Right cardiac atrium (tissue), 5 donors: ENCODE measurements at regions not wholly inside any gene's neighbourhood (a gene's known extent, or its start where the extent isn't known, plus 50 kb on each side); places are given as distances from the start of the nearest gene placed in this dataset.

Experiments used
- ATAC-seq, 2 donors: fragments of 200-7000 bp; cut with Tn5 transposase; one replicate each; pipeline versions ENCODE4 v1.8.0 to v1.9.1; 2020; ENCODE audit warnings: moderate library complexity in 2 of 2, mild to moderate bottlenecking in 1 of 2
- DNase-seq, 3 donors: peaks; one replicate each; pipeline ENCODE4 v3.0.0-alpha.2; 2020
- H3K27ac ChIP-seq: one replicate; pipeline ENCODE4 v1.5.1; 2013; ENCODE audit warnings: mild to moderate bottlenecking, low read length, control low read depth, moderate library complexity
- H3K27me3 ChIP-seq: one replicate; pipeline ENCODE4 v1.6.1; 2013; ENCODE audit not compliant: control insufficient read depth, insufficient read depth
- H3K4me1 ChIP-seq: one replicate; pipeline ENCODE4 v1.6.1; 2013; ENCODE audit warnings: low read length; ENCODE audit not compliant: control insufficient read depth, insufficient read depth
- H3K4me3 ChIP-seq: one replicate; pipeline ENCODE4 v1.5.1; 2013; ENCODE audit warnings: low read length, control low read depth
- H3K9me3 ChIP-seq: one replicate; pipeline ENCODE4 v1.6.1; 2013; ENCODE audit warnings: low read length; ENCODE audit not compliant: control insufficient read depth
- WGBS: extraction: QIAGEN DNeasy Blood & Tissue Kit; methylation state at CpG from one replicate; pipeline ENCODE4 v1.1.7; 2013; 5-methylcytosine and 5-hydroxymethylcytosine counted together
- intact Hi-C, 4 donors: fragments of 100-400 bp; cut with DNase I; formaldehyde crosslinking; loops; one replicate each; pipeline versions ENCODE4 v1.11.0 to v1.14.0; 2022 to 2023
- donor health status: healthy with polysubstance abuse.
- donor health status: DM: no; HTN: yes; CAD: no.
- donor health status: DM: no; HTN: no; CAD: no.
- donor health status: DM: no; HTN: yes; CAD: no; lungs with severe emphysema.
- donor health status: DM: yes; HTN: yes; CAD: no.

DNA sequence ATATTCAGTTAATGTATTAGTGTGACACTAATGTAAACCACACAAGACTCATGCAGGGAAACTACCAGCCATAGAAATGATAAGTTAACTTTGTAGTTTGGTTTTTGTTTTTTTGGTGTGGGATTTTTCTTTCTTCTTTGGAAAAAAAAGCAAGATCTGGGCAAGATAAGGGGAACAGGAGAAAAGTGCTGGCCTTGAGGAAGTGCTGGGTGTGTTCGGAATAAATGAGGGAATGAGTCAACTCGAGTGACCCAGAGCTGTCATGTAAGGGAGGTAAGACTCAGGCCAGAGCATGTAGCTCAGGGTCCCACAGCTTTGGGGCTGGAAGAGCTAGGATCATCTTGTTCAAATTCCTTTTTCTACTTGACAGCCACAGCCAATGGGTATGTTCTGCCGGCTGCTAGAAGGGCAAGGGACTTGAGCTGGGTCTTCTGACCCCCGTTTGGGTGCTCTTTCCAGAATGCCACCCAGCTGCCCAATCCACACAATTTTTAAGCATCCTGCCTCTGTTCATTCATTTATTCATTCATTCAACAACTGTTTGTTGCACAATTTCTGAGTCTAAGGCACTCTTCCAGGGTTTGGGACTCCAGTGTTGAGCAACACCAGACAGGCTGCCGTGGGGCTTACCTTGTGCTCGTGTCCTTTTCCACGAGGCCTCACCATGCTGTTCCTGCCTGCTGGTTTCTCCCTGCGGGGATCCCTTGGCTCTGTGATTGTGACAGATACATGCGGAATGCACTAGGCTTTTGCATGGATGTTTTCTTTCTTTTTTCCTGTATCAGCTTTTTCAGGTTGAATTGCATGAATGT is 54.5 kb downstream of the CLDN34 start:
- peak in 1 of 2 donors; percentile 65 for ATAC-seq

DNA sequence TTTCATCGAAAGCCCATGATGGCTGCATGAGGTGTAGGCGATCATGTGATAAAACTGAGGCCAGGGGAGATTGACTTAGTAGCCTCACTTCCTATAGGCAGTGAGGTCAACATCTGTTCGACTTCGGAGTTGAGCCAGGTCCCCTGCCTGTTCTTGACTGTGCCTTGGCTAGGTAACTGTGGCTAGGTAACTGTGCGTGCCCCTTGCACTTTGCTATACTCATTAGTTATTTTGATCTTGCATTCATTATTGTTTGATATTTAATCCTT is 55.0 kb downstream of the CLDN34 start:
- Histone ChIP-seq H3K4me1 (peaks cover 8% of the 10 kb centered on the region), H3K9me3 (no peaks in the 10 kb centered on the region), H3K27ac (peak overlapping the region; percentile 58), H3K4me3 (no peak overlapping the region), H3K27me3 (no peaks in the 10 kb centered on the region)
- 82% methylated on average over 5 of the region's 5 CpGs for WGBS
- ATAC-seq, result no peak
- intact Hi-C loops, result no loop called here
- no peak for DNase-seq

More for the DNA sequence above, 54.5 kb downstream of the CLDN34 start:
- intact Hi-C loops, result no loop called here
- Histone ChIP-seq H3K4me3 (no peak overlapping the region), H3K9me3 (no peaks in the 10 kb centered on the region), H3K27me3 (no peaks in the 10 kb centered on the region), H3K27ac (peak overlapping the region; percentile 58), H3K4me1 (peaks cover 8% of the 10 kb centered on the region)
- 77% methylated on average over 9 of the region's 9 CpGs for WGBS
- no peak for DNase-seq

DNA sequence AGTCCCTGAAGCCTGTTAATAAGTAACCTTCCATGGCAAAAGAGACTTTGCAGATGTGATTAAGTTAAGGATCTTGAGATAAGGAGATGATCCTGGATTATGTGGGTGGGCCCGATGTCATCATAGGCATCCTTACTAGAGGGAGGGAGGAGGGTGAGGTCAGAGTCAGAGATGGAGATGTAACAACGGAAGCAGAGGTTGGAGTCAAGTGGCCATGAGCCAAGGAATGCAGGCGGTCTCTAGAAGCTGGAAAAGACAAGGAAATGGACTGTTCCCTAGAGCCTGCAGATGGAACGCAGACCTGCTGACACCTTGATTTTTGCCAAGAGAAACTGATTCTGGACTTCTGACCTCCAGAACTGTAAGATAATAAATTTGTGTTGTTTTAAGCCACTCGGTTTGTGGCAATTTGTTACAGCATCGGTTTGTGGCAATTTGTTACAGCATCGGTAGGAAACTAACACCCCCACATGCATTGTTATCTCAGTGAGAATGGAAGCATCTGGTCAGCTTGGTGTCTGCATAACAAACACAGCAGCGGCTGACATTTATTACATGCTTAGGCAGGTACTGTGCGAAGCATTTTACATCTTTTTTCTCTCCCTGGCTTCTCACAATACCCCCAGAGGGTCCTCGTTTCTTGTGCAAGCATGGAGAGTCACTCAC is 55.6 kb downstream of the CLDN34 start:
- ATAC-seq (peak; percentile 66 to 84), DNase-seq (peak; percentile 59 to 75 (median 62))
- Histone ChIP-seq H3K9me3 (no peaks in the 10 kb centered on the region), H3K4me1 (peaks cover 8% of the 10 kb centered on the region), H3K4me3 (no peak overlapping the region), H3K27ac (no peak overlapping the region), H3K27me3 (no peaks in the 10 kb centered on the region)
- intact Hi-C loops, result no loop called here
- WGBS, result 50% methylated on average over 10 of the region's 10 CpGs

DNA sequence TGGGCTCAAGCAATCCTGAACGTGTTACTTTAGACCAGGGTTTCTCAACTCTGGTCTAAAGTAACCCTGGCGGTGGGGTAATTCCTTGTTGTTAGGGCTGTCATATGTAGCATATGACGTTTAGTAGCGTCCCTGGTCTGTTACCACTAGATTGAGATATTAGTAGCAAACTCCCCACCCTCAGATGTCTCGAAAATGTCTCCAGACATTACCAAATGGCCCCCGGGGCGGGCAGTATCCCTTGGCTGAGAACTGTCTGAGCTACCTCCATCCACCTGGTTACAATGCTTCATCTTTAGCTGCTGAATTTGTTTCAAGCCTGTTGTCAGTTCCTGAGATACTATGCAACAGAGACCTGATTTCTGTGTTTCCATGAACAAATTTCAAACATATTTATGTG is 56.7 kb downstream of the CLDN34 start:
- peaks cover 8% of the 10 kb centered on the region for H3K4me1 ChIP-seq
- H3K4me3 ChIP-seq, result no peak overlapping the region
- no peak overlapping the region for H3K27ac ChIP-seq
- DNase-seq (no peak), ATAC-seq (no peak)
- intact Hi-C loops, result no loop called here
- WGBS, result 96% methylated on average over 7 of the region's 7 CpGs
- H3K9me3 ChIP-seq, result no peaks in the 10 kb centered on the region
- H3K27me3 ChIP-seq, result no peaks in the 10 kb centered on the region

- no peaks in the 10 kb centered on the region for H3K9me3 ChIP-seq
- H3K27ac ChIP-seq, result no peak overlapping the region
- DNase-seq, result no peak
- no peak overlapping the region for H3K4me3 ChIP-seq
- ATAC-seq, result no peak
- no peaks in the 10 kb centered on the region for H3K27me3 ChIP-seq
- 94% methylated on average over 6 of the region's 6 CpGs for WGBS
- H3K4me1 ChIP-seq, result peaks cover 8% of the 10 kb centered on the region
- intact Hi-C loops, result no loop called here
Observed at GRCh38 chrX:10025742-10026493, 58.8 kb downstream of the CLDN34 start.

DNA sequence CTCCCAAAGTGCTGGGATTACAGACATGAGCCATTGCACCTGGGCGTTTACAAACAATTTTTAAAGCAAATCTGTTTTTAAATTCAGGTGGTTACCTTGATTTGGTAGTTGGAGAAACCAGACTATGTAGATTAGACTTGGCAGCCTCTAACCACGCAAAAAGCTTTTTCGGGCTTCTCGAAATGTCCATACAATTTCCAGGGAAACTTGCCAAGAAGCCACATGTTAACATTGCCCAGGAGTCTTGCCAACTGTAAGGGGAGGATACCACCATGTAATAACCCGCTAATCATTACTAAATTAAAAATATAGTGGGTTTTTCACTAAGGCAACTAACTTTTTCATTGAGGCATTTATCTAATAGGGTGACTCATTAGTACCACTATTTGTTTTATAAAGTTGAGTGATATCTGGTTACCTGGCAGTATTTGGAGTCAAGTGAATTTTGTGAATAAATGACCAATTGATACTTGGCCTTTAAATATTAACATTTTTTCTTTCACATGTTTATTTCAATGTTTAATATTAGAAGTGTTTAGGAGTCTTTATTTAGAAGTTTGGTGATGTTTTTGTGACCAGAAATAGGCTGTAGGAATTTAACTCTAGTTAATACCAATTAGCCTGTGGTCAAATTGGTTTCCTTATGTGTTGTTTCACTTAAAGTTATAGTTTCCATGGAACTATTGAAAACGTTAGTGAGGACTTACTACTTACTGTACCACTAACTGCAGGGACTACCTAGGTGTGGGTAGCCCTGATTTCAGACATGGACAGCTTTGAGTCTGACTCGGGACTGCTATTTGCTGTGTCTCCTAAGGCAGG is 61.3 kb downstream of the CLDN34 start:
- DNase-seq, result no peak
- H3K4me1 ChIP-seq, result peaks cover 6% of the 10 kb centered on the region
- H3K27me3 ChIP-seq, result no peaks in the 10 kb centered on the region
- H3K9me3 ChIP-seq, result no peaks in the 10 kb centered on the region
- WGBS, result 59% methylated on average over 7 of the region's 7 CpGs
- intact Hi-C loops, result no loop called here
- H3K27ac ChIP-seq, result no peak overlapping the region
- no peak overlapping the region for H3K4me3 ChIP-seq
- no peak for ATAC-seq

GRCh38 chrX:10030570-10030969 is 63.4 kb downstream of the CLDN34 start:
- Histone ChIP-seq H3K27ac (no peak overlapping the region), H3K9me3 (no peaks in the 10 kb centered on the region), H3K27me3 (no peaks in the 10 kb centered on the region), H3K4me1 (peaks cover 6% of the 10 kb centered on the region), H3K4me3 (no peak overlapping the region)
- 85% methylated on average over 3 of the region's 3 CpGs for WGBS
- DNase-seq, result no peak
- intact Hi-C loops, result no loop called here
- no peak for ATAC-seq

- no peak overlapping the region for H3K4me3 ChIP-seq
- no peaks in the 10 kb centered on the region for H3K27me3 ChIP-seq
- whole genome bisulfite sequencing, result 92% methylated on average over 9 of the region's 9 CpGs
- peaks cover 8% of the 10 kb centered on the region for H3K4me1 ChIP-seq
- H3K27ac ChIP-seq, result no peak overlapping the region
- no peak for DNase-seq
- no peak for ATAC-seq
- no peaks in the 10 kb centered on the region for H3K9me3 ChIP-seq
- intact Hi-C loops, result no loop called here
Observed at GRCh38 chrX:10031746-10032145, 64.6 kb downstream of the CLDN34 start.

DNA sequence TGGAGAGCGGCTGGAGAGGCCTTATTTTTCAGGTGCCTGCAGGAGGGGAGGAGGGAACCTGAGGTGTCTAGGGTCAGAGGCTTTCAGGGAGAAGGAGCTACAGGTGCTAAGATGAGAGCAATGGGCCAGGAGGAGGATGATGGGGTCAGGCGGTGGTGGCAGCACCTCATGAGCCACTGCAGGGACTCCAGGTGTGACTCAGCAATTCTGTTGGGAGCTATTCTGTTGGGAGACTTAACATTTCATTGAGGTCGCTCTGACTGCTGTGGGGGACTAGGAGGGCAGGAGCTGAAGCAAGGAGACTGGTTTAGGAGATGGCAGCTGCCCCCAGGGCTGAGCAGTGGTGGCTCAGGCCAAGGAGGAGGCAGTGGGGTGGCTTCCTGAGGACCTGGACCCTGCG is 65.0 kb downstream of the CLDN34 start:
- intact Hi-C loops, result no loop called here
- DNase-seq (no peak), ATAC-seq (no peak)
- Histone ChIP-seq H3K4me1 (peaks cover 8% of the 10 kb centered on the region), H3K27ac (peak overlapping the region; percentile 24), H3K4me3 (no peak overlapping the region), H3K27me3 (no peaks in the 10 kb centered on the region), H3K9me3 (no peaks in the 10 kb centered on the region)
- WGBS, result 91% methylated on average over 4 of the region's 4 CpGs

- WGBS, result 60% methylated on average over 7 of the region's 7 CpGs
- ATAC-seq, result no peak
- H3K4me3 ChIP-seq, result no peak overlapping the region
- H3K27me3 ChIP-seq, result no peaks in the 10 kb centered on the region
- intact Hi-C loops, result no loop called here
- no peak overlapping the region for H3K27ac ChIP-seq
- H3K9me3 ChIP-seq, result no peaks in the 10 kb centered on the region
- no peak for DNase-seq
- H3K4me1 ChIP-seq, result peaks cover 8% of the 10 kb centered on the region
Observed at GRCh38 chrX:10033375-10034007, 66.3 kb downstream of the CLDN34 start.
